ENCODE measurements at regions not wholly inside any gene's neighbourhood (a gene's known extent, or its start where the extent isn't known, plus 50 kb on each side); places are given as distances from the start of the nearest gene placed in this dataset.

DNA sequence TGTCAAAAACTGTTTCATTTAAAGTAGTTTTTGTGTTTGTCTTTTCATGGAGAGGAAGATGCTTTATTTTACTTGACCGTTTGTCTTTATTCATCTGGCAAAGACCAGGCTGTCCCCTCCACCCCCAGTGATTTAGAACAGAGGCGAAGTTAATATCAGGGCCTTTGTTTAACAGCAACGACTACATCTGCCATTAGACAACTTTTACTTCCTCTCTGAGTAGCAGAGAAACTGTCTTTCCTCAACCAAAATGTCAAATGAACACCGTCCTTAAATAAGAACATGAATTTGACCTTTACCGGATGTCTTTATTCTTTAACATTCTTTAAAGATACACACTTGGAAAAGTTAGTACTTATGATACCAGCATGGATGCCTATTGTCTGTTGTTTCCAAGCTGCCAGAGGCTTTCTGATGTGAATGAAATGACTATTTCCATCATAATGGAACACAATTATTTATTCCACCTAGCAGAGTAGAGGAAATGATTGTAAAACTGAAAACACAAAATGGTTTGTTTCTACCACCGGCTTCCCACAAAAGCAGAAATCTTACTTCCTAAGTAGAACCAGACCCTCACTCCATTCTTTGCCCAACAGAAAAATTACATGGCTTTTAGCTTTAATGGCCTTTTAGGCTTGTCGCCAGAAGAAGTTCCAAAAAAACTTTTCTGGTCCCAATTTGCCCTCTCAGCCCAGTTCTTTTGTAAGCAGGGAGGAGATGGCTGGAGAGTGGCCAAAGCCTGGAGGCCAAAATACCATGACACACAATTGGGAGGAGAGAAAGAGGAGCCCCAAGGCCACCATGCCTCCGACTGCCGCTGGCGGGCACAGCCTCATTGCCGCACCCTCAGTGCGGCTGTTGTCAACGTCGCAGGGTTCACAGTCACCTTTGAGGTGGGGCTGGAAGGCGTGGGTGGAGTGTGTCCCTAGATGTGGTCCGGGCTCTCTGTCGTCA lies 168.5 kb downstream of the TEX36 start:
- TF ChIP-seq, protein P1, sequence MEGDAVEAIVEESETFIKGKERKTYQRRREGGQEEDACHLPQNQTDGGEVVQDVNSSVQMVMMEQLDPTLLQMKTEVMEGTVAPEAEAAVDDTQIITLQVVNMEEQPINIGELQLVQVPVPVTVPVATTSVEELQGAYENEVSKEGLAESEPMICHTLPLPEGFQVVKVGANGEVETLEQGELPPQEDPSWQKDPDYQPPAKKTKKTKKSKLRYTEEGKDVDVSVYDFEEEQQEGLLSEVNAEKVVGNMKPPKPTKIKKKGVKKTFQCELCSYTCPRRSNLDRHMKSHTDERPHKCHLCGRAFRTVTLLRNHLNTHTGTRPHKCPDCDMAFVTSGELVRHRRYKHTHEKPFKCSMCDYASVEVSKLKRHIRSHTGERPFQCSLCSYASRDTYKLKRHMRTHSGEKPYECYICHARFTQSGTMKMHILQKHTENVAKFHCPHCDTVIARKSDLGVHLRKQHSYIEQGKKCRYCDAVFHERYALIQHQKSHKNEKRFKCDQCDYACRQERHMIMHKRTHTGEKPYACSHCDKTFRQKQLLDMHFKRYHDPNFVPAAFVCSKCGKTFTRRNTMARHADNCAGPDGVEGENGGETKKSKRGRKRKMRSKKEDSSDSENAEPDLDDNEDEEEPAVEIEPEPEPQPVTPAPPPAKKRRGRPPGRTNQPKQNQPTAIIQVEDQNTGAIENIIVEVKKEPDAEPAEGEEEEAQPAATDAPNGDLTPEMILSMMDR (IDR thresholded peaks at IDR 0.05), result no peak
- no peak for TF ChIP-seq POLR2A (IDR thresholded peaks at IDR 0.05)
